CD14-positive monocyte (primary cell): ENCODE measurements at regions not wholly inside any gene's neighbourhood (a gene's known extent, or its start where the extent isn't known, plus 50 kb on each side); places are given as distances from the start of the nearest gene placed in this dataset.
A peak's percentile ranks its signal among the peaks of the same experiment; 100 is the strongest.

Experiments used
- DNase-seq, 3 donors: peaks; one replicate each; pipeline ENCODE4 v3.0.0-alpha.2; 2011 to 2022
- H2AFZ ChIP-seq: 2 replicates; pipeline ENCODE4 v1.6.0; 2012; ENCODE audit warnings: mild to moderate bottlenecking, low read depth, low read length, inconsistent platforms; ENCODE audit not compliant: insufficient read depth, poor library complexity, severe bottlenecking
- H3K27ac ChIP-seq, 2 donors: 1 replicate in 1 of 2; 2 replicates in 1 of 2; pipeline ENCODE4 v1.5.1; 2012 to 2013; ENCODE audit warnings: low read length in 2 of 2, control low read depth in 1 of 2, inconsistent platforms in 1 of 2, low read depth in 1 of 2, mild to moderate bottlenecking in 1 of 2
- H3K27me3 ChIP-seq, 2 donors: one replicate each; pipeline versions ENCODE4 v1.6.0 to v1.6.1; 2011 to 2013; ENCODE audit warnings: low read length in 2 of 2; ENCODE audit not compliant: control insufficient read depth in 2 of 2, insufficient read depth in 2 of 2
- H3K36me3 ChIP-seq, 2 donors: replicated peaks in 1 of 2; 1 replicate in 1 of 2; 2 replicates in 1 of 2; pipeline versions ENCODE4 v1.5.1 to v1.6.1; 2012 to 2013; ENCODE audit warnings: low read length in 2 of 2, control low read depth in 1 of 2, inconsistent platforms in 1 of 2, mild to moderate bottlenecking in 1 of 2; ENCODE audit not compliant: insufficient read depth in 2 of 2, control insufficient read depth in 1 of 2
- H3K4me1 ChIP-seq, 2 donors: 1 replicate in 1 of 2; 2 replicates in 1 of 2; pipeline versions ENCODE4 v1.5.1 to v1.6.1; 2012 to 2013; ENCODE audit warnings: low read length in 2 of 2, control low read depth in 1 of 2, inconsistent platforms in 1 of 2, mild to moderate bottlenecking in 1 of 2, moderate library complexity in 1 of 2; ENCODE audit not compliant: insufficient read depth in 2 of 2, control insufficient read depth in 1 of 2
- H3K4me2 ChIP-seq: replicated peaks from 2 replicates; pipeline ENCODE3; 2012; ENCODE audit warnings: low read length, moderate library complexity, mild to moderate bottlenecking; ENCODE audit not compliant: poor library complexity, severe bottlenecking; ENCODE audit errors: extremely low read depth
- H3K4me3 ChIP-seq, 3 experiments: fragments of 200-600 bp in 1 of 3; sonication (generic) in 1 of 3; replicated peaks in 1 of 3; 1 replicate in 2 of 3; 2 replicates in 1 of 3; pipeline ENCODE4 v1.5.1; 2011 to 2013; ENCODE audit warnings: low read length in 3 of 3, mild to moderate bottlenecking in 3 of 3, control low read depth in 2 of 3, low read depth in 2 of 3, inconsistent platforms in 1 of 3, moderate library complexity in 1 of 3
- H3K79me2 ChIP-seq: 2 replicates; pipeline ENCODE4 v1.6.0; 2012; ENCODE audit warnings: mild to moderate bottlenecking, control low read depth, inconsistent platforms, low read length, moderate library complexity; ENCODE audit not compliant: insufficient read depth
- H3K9ac ChIP-seq: 2 replicates; pipeline ENCODE4 v1.6.0; 2017; ENCODE audit warnings: low read length, mild to moderate bottlenecking; ENCODE audit not compliant: insufficient read depth, poor library complexity, severe bottlenecking
- H3K9me3 ChIP-seq, 2 donors: replicated peaks in 1 of 2; 1 replicate in 1 of 2; 2 replicates in 1 of 2; pipeline versions ENCODE4 v1.5.1 to v1.6.1; 2012 to 2013; ENCODE audit warnings: low read length in 2 of 2, control low read depth in 1 of 2; ENCODE audit not compliant: control insufficient read depth in 1 of 2, insufficient read depth in 1 of 2
- H4K20me1 ChIP-seq: 2 replicates; pipeline ENCODE4 v1.6.0; 2012; ENCODE audit warnings: mild to moderate bottlenecking, low read length, control low read depth, moderate library complexity; ENCODE audit not compliant: insufficient read depth
- H3K27ac Mint-ChIP-seq, 7 donors: one replicate each; pipeline ENCODE4 v1.8.0; 2020; ENCODE audit warnings: mild to moderate bottlenecking in 7 of 7, mixed read lengths in 7 of 7, moderate library complexity in 6 of 7, inconsistent platforms in 2 of 7
- H3K27me3 Mint-ChIP-seq, 3 donors: one replicate each; pipeline ENCODE4 v1.8.0; 2021 to 2022; ENCODE audit warnings: low read depth in 3 of 3, mild to moderate bottlenecking in 3 of 3, mixed read lengths in 3 of 3, moderate library complexity in 3 of 3, inconsistent platforms in 1 of 3
- H3K36me3 Mint-ChIP-seq, 2 donors: one replicate each; pipeline ENCODE4 v1.8.0; 2020; ENCODE audit warnings: mixed read lengths in 2 of 2, inconsistent platforms in 1 of 2, mild to moderate bottlenecking in 1 of 2
- H3K4me1 Mint-ChIP-seq: one replicate; pipeline ENCODE4 v1.8.0; 2020; ENCODE audit warnings: mild to moderate bottlenecking, mixed read lengths
- H3K4me3 Mint-ChIP-seq, 2 donors: one replicate each; pipeline ENCODE4 v1.8.0; 2020; ENCODE audit warnings: mild to moderate bottlenecking in 2 of 2, mixed read lengths in 2 of 2, moderate library complexity in 1 of 2
- H3K9me3 Mint-ChIP-seq, 7 donors: one replicate each; pipeline ENCODE4 v1.8.0; 2020 to 2022; ENCODE audit warnings: mixed read lengths in 7 of 7, mild to moderate bottlenecking in 6 of 7, moderate library complexity in 6 of 7, inconsistent platforms in 2 of 7
- WGBS: methylation state at CpG from one replicate; pipeline ENCODE4 v1.1.5; 2013; ENCODE audit warnings: missing lambda C conversion rate; ENCODE audit not compliant: insufficient coverage; 5-methylcytosine and 5-hydroxymethylcytosine counted together
- intact Hi-C, 2 donors: fragments of 100-400 bp; cut with micrococcal nuclease; formaldehyde crosslinking; loops; one replicate each; pipeline versions ENCODE4 v1.15.0 to v1.15.1; 2023
- TF ChIP-seq, protein P1 (sequence below): fragments of 200-600 bp; IDR thresholded peaks from one replicate; pipeline ENCODE4 v1.8.0; 2022; ENCODE audit warnings: antibody characterized with exemption, mild to moderate bottlenecking

DNA sequence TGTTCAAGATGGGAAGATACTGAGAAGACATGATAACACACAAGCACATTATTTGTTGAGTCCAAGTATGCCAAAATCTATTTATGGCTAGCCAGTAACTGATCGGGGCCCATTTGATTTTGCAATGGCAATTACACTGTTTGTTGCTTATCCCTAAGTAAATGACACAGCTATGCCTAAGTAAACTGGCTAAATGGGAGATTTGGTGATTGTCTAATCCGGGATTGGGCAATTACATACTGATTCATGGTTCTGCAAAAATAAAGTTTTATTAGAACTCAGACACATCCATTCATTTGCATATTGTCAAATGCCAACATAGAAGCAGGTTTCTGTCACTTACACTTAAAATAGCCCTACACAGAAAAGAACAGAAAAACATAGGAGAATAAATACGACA is 140.2 kb upstream of the TBL1X start:
- no peak overlapping the region for H3K4me3 Mint-ChIP-seq
- H3K36me3 Mint-ChIP-seq, result no peaks in the 10 kb centered on the region
- no peak overlapping the region for H3K9ac ChIP-seq
- peaks cover 4% of the 10 kb centered on the region for H3K4me1 Mint-ChIP-seq
- H3K9me3 Mint-ChIP-seq, result peaks cover 0 to 11% (median 2%) of the 10 kb centered on the region in 7 donors
- intact Hi-C loops, result no loop called here
- H3K27me3 Mint-ChIP-seq, result peaks cover 0 to 29% (median 2%) of the 10 kb centered on the region in 3 donors
- H4K20me1 ChIP-seq, result no peaks in the 10 kb centered on the region
- no peaks in the 10 kb centered on the region for H3K79me2 ChIP-seq
- H3K4me1 ChIP-seq, result no peaks in the 10 kb centered on the region
- peak; percentile 6 to 53 (median 34) for DNase-seq
- no peaks in the 10 kb centered on the region for H3K9me3 ChIP-seq
- H2AFZ ChIP-seq, result no peak overlapping the region
- no peak overlapping the region for H3K27ac ChIP-seq
- peaks cover 0 to 18% of the 10 kb centered on the region in 2 donors for H3K27me3 ChIP-seq
- no peaks in the 10 kb centered on the region for H3K36me3 ChIP-seq
- no peak overlapping the region for H3K4me2 ChIP-seq
- TF ChIP-seq, protein P1, sequence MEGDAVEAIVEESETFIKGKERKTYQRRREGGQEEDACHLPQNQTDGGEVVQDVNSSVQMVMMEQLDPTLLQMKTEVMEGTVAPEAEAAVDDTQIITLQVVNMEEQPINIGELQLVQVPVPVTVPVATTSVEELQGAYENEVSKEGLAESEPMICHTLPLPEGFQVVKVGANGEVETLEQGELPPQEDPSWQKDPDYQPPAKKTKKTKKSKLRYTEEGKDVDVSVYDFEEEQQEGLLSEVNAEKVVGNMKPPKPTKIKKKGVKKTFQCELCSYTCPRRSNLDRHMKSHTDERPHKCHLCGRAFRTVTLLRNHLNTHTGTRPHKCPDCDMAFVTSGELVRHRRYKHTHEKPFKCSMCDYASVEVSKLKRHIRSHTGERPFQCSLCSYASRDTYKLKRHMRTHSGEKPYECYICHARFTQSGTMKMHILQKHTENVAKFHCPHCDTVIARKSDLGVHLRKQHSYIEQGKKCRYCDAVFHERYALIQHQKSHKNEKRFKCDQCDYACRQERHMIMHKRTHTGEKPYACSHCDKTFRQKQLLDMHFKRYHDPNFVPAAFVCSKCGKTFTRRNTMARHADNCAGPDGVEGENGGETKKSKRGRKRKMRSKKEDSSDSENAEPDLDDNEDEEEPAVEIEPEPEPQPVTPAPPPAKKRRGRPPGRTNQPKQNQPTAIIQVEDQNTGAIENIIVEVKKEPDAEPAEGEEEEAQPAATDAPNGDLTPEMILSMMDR, result no peak
- WGBS, result no CpG with 5 or more reads among the region's 3 CpGs
- H3K27ac Mint-ChIP-seq, result peak overlapping the region in 1 of 7 donors; percentile 7
- H3K4me3 ChIP-seq, result no peak overlapping the region

GRCh38 chrX:9326369-9326768 is 138.5 kb upstream of the TBL1X start:
- intact Hi-C loops, result no loop called here
- H3K4me1 Mint-ChIP-seq, result no peaks in the 10 kb centered on the region
- no peaks in the 10 kb centered on the region for H4K20me1 ChIP-seq

More at GRCh38 chrX:9326369-9326768, 138.5 kb upstream of the TBL1X start:
- Histone ChIP-seq H3K36me3 (no peaks in the 10 kb centered on the region), H3K4me3 (no peak overlapping the region), H3K27me3 (peaks cover 0 to 24% of the 10 kb centered on the region in 2 donors), H3K79me2 (no peaks in the 10 kb centered on the region), H3K9me3 (no peaks in the 10 kb centered on the region), H3K9ac (no peak overlapping the region), H3K4me2 (no peak overlapping the region), H3K27ac (no peak overlapping the region), H3K4me1 (no peaks in the 10 kb centered on the region), H2AFZ (no peak overlapping the region)
- Mint-ChIP-seq H3K9me3 (peaks cover 0 to 9% (median 2%) of the 10 kb centered on the region in 7 donors), H3K4me3 (no peak overlapping the region), H3K27me3 (peaks cover 0 to 35% (median 0%) of the 10 kb centered on the region in 3 donors), H3K36me3 (no peaks in the 10 kb centered on the region), H3K27ac (no peak overlapping the region)
- no peak for DNase-seq
- no CpG with 5 or more reads among the region's 6 CpGs for WGBS
- TF ChIP-seq, protein P1, result no peak
